Upper lobe of right lung (tissue), 1 donor: ENCODE measurements at regions not wholly inside any gene's neighbourhood (a gene's known extent, or its start where the extent isn't known, plus 50 kb on each side); places are given as distances from the start of the nearest gene placed in this dataset.

Source experiments
- ATAC-seq: fragments of 200-7000 bp; cut with Tn5 transposase; one replicate; pipeline ENCODE4 v1.9.1; 2020; ENCODE audit warnings: mild to moderate bottlenecking, moderate library complexity
- DNase-seq: peaks from one replicate; pipeline ENCODE4 v3.0.0-alpha.2; 2020
- H3K27ac ChIP-seq: fragments of 200-600 bp; one replicate; pipeline ENCODE4 v1.8.0; 2022
- H3K27me3 ChIP-seq: fragments of 200-600 bp; one replicate; pipeline ENCODE4 v1.8.0; 2022; ENCODE audit warnings: mild to moderate bottlenecking
- H3K36me3 ChIP-seq: fragments of 200-600 bp; one replicate; pipeline ENCODE4 v1.8.0; 2022
- H3K4me1 ChIP-seq: fragments of 200-600 bp; one replicate; pipeline ENCODE4 v1.8.0; 2022
- H3K4me3 ChIP-seq: fragments of 200-600 bp; one replicate; pipeline ENCODE4 v1.8.0; 2022; ENCODE audit warnings: mild to moderate bottlenecking
- H3K9me3 ChIP-seq: fragments of 200-600 bp; one replicate; pipeline ENCODE4 v1.8.0; 2022
- intact Hi-C: fragments of 100-400 bp; cut with DNase I; formaldehyde crosslinking; loops from one replicate; pipeline ENCODE4 v1.11.0; 2022
- TF ChIP-seq, protein P1 (sequence below): fragments of 200-600 bp; IDR thresholded peaks from one replicate; pipeline ENCODE4 v1.8.0; 2022; ENCODE audit warnings: antibody characterized with exemption
- donor health status: DM: no; HTN: yes; CAD: no; lungs with severe emphysema.

DNA sequence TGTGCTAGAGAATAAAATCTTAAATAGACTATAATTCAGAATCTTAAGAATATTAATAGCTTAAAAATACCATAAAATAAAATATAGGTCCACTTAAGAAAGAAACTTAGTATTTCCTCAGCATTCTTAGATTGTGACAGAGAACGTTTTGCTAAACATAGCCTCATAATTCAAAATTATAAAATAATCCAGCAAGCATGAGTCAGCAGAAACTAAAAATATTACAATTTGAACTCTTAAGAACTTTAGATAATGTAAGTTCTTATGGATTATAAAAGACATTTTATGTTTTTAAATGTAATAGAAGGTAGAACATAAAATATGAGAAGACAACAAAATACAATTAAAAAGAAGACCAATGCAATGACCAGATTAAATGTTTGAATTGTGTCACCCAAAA, 164.5 kb upstream of the MC4R start:
- Histone ChIP-seq H3K4me1 (no peaks in the 10 kb centered on the region), H3K4me3 (no peak overlapping the region), H3K9me3 (no peaks in the 10 kb centered on the region), H3K36me3 (no peaks in the 10 kb centered on the region), H3K27me3 (no peaks in the 10 kb centered on the region), H3K27ac (no peak overlapping the region)
- intact Hi-C loops = no loop called here
- ATAC-seq (no peak), DNase-seq (no peak)
- TF ChIP-seq, protein P1, sequence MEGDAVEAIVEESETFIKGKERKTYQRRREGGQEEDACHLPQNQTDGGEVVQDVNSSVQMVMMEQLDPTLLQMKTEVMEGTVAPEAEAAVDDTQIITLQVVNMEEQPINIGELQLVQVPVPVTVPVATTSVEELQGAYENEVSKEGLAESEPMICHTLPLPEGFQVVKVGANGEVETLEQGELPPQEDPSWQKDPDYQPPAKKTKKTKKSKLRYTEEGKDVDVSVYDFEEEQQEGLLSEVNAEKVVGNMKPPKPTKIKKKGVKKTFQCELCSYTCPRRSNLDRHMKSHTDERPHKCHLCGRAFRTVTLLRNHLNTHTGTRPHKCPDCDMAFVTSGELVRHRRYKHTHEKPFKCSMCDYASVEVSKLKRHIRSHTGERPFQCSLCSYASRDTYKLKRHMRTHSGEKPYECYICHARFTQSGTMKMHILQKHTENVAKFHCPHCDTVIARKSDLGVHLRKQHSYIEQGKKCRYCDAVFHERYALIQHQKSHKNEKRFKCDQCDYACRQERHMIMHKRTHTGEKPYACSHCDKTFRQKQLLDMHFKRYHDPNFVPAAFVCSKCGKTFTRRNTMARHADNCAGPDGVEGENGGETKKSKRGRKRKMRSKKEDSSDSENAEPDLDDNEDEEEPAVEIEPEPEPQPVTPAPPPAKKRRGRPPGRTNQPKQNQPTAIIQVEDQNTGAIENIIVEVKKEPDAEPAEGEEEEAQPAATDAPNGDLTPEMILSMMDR = no peak

DNA sequence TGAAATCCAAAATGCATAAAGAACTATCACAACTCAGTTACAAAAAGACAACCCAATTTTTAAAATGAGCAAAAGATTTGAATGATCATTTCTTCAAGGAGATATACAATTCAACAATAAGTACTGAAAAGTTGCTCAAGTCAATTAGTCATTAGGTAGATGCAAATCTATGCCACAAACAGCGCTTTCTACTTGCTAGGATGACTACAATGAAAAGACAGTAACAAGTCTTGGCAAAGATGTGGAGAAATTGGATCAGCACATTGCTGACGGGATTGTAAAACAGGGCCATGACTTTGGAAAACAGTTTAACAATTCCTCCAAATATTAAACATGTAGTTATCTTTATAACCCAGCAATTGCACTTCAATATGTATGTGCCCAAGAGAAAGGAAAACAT, 166.3 kb upstream of the MC4R start:
- ATAC-seq (no peak), DNase-seq (no peak)
- Histone ChIP-seq H3K36me3 (no peaks in the 10 kb centered on the region), H3K27ac (no peak overlapping the region), H3K9me3 (no peaks in the 10 kb centered on the region), H3K27me3 (no peaks in the 10 kb centered on the region), H3K4me1 (no peaks in the 10 kb centered on the region), H3K4me3 (no peak overlapping the region)
- intact Hi-C loops = no loop called here
- TF ChIP-seq, protein P1 = no peak

DNA sequence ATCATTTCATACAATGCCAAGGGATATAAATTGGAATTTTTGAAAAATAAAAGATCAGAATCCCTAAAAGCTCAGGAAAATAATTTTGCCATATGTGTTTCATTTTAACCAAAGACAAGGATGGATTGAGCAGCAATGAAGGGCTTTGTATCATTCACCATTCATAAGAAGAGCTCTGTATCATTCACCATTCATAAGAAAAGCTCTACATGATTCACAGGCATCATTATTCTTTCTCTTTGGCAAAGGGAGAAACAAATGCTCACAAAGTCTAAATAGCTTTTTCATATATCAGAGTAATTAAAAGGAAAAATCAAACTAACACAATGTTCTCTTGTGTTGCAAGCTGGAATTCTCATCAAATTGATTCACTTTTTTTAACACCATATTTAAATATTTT, 169.1 kb upstream of the MC4R start:
- ATAC-seq (no peak), DNase-seq (no peak)
- H3K4me1 ChIP-seq = no peaks in the 10 kb centered on the region
- TF ChIP-seq, protein P1 = no peak
- H3K27ac ChIP-seq = no peak overlapping the region
- no peak overlapping the region for H3K4me3 ChIP-seq
- no peaks in the 10 kb centered on the region for H3K36me3 ChIP-seq
- intact Hi-C loops = no loop called here
- H3K27me3 ChIP-seq = no peaks in the 10 kb centered on the region
- no peaks in the 10 kb centered on the region for H3K9me3 ChIP-seq

DNA sequence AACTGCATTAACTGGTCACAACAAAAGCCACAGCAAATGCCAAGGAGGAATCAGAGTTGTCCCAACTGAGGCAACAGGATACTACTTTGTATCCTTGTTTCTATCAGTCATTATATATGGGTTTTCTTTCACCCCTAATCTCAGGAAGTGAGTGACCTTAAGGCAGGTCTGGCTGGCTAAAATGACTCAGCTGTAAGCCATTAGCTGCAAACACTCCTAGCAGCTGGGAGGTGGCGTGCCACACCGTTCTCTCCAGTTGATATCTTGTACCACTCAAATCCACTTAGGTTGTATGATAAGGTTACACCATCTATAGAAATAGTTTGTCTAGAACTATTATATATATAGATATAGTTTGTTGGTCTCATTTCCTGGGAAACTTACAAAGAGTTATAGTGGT, 171.1 kb upstream of the MC4R start:
- no peak for ATAC-seq
- H3K27ac ChIP-seq = no peak overlapping the region

DNA sequence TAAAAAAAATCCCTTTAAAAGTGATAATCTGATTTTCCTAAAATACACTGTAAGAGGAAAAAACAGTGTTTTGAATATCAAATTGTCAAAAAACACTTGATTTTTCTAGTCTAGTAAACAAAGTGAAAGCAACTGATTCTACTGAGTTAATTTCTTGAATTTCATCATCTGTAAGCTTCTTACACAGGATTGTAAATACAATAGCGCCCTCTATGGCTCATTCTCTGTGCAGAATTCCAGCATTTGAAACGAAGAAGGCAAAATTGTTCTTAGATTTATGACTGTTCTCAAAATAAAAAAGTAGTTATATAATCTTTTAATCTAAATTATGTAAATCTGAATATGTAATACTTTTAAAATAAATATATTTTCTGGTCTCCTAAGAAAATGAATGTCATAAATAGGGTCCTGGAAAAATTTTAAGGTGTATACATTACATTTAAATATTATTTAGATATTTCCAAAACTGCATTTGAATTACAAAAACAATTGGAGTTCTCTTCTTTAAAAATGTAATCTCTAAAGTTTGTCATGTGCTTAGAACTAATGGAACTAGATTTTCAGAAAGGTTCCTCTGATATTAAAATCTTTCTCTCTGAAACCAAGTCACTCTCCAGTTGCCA, 176.9 kb upstream of the MC4R start:
- Histone ChIP-seq H3K4me1 (no peaks in the 10 kb centered on the region), H3K36me3 (no peaks in the 10 kb centered on the region), H3K4me3 (no peak overlapping the region), H3K27me3 (no peaks in the 10 kb centered on the region), H3K9me3 (no peaks in the 10 kb centered on the region), H3K27ac (no peak overlapping the region)
- intact Hi-C loops = no loop called here
- DNase-seq = no peak
- ATAC-seq = peak; percentile 64
- TF ChIP-seq, protein P1 = peak; percentile 77

More for the DNA sequence above, 171.1 kb upstream of the MC4R start:
- TF ChIP-seq, protein P1 = no peak
- H3K27me3 ChIP-seq = no peaks in the 10 kb centered on the region
- H3K9me3 ChIP-seq = no peaks in the 10 kb centered on the region
- no peaks in the 10 kb centered on the region for H3K4me1 ChIP-seq
- no peak overlapping the region for H3K4me3 ChIP-seq
- intact Hi-C loops = no loop called here
- no peak for DNase-seq
- no peaks in the 10 kb centered on the region for H3K36me3 ChIP-seq

DNA sequence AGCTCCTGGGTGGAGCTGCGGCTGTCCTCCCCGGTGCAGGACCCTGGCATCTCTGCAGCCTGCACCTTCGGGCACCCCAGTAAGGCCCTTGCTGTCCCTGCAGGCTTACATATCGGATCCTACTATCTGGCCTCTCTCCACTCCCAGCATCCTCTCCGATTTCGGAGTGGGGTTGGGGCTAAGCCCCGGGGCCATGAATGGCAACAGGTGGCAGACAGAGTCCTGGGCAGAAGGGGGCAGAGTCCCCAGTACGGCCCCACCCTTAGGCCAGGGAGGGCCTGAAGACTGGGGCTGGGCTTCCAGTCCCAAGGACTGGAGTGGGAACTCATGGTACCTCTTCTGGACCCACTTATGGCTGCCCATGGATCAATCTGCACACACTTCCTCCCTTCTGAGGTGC, 180.4 kb upstream of the MC4R start:
- intact Hi-C loops = loop anchor here (10.0 kb wide), 1 partner anchor 558 kb away; no protein-coding TSS in a partner anchor
- peak; percentile 27 for ATAC-seq

More for the DNA sequence above, 180.4 kb upstream of the MC4R start:
- DNase-seq = no peak
- Histone ChIP-seq H3K9me3 (no peaks in the 10 kb centered on the region), H3K36me3 (no peaks in the 10 kb centered on the region), H3K4me1 (no peaks in the 10 kb centered on the region), H3K4me3 (no peak overlapping the region), H3K27me3 (no peaks in the 10 kb centered on the region), H3K27ac (no peak overlapping the region)
- TF ChIP-seq, protein P1 = no peak
